HG03442 (cell line): ENCODE measurements at regions not wholly inside any gene's neighbourhood (a gene's known extent, or its start where the extent isn't known, plus 50 kb on each side); places are given as distances from the start of the nearest gene placed in this dataset.
"Not testable (repeated sequence)": the region's sequence is repeated elsewhere in the genome, so short reads cannot be mapped to it uniquely, and the experiment has no call there.

Experiments used
- ATAC-seq: cut with Tn5 transposase; IDR thresholded peaks from one replicate; pipeline ENCODE4 v1.9.1; 2021; ENCODE audit warnings: mild to moderate bottlenecking, moderate library complexity; ENCODE audit not compliant: unreplicated experiment

DNA sequence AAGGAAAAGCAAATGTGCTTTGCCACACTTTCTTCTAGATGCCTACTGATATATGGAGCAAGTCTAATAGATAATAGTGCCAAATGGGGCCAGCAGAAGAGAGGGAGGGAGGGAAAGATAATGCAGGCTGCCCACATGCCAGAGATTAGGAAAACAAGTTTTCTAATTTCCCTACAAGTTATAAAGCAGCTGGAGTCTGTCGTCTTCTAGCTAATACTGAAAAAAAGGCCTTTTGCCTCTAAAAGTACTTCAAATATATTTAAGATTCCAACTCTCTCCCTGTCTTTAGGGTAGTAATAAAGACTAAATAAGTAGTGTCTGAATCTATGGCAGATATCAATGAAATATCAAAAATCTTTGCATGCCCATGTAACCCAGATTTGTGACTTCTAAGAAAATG is 632.0 kb upstream of the MIR17HG start:
- no peak for ATAC-seq

DNA sequence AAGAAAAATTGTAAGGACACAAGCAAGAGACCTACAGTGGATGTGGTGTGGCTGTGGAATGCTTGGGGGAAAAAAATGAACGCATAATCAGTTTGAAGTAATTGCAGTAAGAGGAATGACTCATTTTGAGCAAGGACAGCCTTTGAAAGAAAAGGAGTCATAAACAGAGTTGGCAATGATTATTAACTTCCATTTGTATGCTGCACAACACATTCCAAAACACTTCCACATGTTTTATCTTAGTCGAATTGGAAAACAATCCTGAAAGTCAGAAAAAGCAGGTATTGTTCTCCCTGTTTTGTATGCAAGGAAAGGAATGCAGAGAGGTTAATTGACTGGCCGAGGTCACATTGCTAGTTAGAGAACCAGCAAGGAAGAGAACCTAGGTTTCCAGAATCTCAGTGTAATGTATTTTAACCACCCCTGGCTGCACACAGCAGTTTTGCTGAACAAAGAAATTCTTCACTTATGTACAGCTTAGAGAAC is 630.0 kb upstream of the MIR17HG start:
- no peak for ATAC-seq

DNA sequence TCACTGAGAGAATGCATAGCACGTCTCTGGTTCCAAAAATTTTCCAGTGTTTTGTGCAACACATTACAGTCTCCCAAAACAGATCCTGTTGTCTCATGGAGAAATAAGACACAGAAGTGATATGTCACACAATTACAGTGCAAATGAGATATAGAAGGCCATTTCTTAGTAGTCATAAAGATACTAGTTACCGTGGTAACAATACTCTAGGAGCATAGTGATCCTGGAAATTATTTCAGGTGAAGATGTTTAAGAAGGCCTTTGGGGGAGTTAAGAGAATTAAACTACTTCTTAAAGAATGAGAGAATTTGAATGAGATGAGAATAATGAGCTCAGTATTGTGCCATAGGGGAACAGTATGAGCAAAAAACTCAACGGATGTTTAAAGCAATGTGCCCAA is 628.0 kb upstream of the MIR17HG start:
- no peak for ATAC-seq

DNA sequence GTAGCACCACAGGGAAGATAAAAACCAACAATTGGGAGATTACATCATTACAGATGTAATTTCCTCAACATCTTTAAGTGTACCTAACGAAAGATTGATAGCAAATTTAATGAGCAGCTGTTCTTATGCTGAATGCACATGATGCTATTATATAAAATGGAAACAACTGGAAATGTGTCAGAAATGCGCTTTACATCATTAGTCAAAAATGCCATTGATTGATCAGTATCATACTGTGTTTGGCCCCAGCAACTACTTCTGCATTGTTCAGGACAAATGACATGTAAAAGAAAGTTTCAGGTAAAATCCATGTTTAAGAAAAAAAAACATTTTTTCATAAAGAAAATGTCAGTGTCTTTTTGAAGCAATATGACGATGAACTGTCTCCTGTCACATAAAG is 625.5 kb upstream of the MIR17HG start:
- no peak for ATAC-seq

DNA sequence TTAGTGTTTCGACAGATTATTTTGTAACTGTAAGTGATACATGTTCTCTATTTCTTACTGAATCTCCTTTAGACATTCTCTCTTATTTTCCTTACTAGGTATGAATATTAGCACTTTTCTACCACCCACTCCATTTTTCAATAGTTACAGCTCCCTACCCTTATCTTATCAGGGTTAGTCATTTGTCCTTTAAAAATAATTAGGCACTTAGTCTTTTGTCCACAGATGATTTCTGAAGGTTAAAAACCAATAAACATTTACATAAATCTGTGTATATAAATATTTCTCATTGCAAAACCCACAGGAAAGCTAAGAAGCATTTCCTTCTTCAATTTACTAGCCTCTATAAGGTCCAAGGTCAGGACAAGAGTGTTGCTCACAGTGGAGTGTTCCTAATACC is 624.1 kb upstream of the MIR17HG start:
- ATAC-seq = no peak

DNA sequence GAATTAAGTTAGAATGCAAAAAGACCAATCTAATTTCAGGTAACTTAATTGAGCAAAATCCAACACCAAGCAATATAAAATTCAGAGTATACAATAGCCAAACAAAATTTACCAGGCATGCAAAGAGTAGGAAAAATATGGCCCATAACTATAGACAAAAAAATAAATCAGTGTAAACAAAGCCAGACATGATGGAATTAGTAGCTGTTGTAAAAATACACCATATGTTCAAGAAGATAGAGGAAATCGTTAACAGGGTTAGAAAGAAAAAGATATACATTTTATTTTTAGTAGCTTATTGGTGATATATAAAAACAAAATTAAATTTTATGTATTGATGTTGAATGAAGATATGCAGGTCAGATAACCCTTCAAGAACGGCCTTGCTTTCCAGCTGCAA is 621.1 kb upstream of the MIR17HG start:
- no peak for ATAC-seq

DNA sequence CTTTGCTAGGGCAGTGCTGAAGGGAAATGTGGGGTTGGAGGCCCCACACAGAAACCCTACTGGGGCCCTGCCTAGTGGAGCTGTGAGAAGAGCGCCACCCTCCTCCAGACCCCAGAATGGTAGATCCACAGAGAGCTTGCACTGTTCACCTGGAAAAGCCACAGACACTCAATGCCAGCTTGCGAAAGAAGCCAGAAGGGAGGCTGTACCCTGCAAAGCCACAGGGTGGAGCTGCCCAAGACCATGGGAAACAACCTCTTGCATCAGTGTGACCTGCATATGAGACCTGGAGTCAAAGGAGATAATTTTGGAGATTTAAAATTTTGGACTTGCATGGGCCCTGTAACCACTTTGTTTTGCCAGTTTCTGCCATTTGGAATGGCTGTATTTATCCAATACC is 615.4 kb upstream of the MIR17HG start:
- ATAC-seq = no peak

DNA sequence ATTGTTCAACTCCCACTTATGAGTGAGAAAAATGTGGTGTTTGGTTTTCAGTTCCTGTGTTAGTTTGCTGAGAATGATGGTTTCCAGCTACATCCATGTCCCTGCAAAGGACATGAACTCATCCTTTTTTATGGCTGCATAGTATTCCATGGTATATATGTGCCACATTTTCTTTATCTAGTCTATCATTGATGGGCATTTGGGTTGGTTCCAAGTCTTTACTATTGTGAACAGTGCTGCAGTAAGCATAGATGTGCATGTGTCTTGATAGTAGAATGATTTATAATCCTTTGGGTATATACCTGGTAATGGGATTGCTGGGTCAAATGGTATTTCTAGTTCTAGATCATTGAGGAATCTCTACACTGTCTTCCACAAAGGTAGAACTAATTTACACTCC is 613.0 kb upstream of the MIR17HG start:
- ATAC-seq = not testable (repeated sequence)

DNA sequence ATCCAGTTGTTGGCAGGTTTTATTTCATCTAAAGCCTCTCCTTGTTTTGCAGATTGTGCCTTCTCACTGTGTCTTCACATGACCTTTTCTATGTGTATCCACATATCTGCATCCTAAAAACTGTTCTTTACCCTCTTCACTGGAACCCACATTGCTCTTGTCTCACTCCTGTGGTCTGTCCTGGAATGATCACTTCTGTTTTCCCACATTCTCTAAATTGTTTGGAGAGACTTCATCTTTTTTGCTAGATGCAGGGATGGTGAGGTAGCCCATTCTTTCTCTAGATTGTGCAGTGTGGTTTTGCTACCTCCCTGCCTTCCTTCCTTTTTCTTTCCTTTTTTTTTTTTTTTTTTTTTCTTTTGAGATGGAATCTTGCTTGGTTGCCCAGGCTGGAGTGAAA is 608.6 kb upstream of the MIR17HG start:
- no peak for ATAC-seq

DNA sequence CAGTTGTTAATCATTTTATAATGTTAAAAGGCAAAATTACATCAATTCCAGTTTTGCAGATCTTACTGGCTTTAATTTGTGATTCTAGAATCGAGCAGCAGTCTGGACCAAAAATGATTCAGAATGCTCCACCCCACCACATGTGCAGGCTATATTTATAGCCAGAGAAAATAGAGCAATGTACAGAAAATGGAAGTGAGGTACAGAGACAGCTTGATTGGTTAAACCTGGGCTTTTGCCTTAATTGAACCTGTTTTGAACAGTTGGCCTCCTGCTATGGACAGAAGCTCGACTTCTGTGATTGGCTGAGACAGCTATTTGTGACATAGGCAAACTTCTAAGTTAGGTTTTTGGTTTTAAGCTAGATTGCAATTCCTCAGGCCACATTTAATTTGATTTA is 607.4 kb upstream of the MIR17HG start:
- no peak for ATAC-seq

DNA sequence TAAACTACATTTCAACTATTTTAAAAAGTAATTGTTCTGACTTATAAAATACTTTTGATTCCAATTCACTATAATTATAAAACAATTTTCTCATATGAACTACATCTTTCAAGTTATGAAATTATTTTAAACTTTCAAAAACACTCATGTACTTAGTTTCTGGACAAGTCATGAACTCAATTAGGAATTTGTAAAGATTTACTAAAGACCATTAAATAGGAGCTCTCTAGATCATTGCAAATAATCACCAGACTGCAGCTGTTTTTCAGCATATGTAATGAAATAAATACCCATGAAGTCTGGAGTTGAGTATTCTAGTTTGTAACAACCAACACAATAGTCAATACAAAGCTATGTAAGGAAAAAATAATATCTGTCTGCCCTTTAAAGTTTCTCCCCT is 605.1 kb upstream of the MIR17HG start:
- ATAC-seq = no peak

DNA sequence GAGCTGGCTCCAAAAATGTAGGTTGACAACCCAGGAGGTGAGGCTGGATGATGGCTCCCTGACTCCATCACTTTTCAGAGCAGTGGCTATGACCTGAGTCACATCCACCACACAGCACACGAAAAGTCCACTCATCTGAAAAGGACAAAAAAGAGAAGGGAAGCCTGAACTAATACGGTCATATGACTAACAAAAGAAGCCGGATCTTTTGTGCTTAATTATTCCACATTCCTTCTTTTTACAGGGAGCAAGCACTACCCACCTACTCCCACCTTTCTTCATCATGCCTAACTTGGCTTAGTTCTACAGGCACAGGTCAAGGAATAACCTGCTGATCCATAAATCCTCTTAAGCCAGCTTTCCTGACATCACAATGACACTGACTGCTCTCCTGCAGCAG is 601.3 kb upstream of the MIR17HG start:
- no peak for ATAC-seq

DNA sequence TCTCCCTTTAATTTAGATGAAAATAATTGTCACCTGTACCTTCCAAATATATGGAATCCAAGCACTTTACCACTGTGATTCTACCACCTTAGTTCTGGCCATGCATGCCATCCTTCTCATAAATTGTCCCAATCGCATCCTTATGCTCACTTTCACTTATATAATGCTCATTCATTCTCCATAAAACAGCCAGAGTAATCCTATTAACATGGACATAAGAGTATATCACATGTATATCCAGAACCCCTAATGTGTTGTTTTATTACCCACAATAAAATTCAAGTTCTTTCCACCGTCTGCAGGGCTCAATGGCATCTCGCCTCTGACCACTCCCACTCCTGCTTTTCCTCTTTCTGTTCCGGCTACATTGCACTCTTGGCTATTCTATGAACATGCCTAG is 597.5 kb upstream of the MIR17HG start:
- ATAC-seq = no peak

DNA sequence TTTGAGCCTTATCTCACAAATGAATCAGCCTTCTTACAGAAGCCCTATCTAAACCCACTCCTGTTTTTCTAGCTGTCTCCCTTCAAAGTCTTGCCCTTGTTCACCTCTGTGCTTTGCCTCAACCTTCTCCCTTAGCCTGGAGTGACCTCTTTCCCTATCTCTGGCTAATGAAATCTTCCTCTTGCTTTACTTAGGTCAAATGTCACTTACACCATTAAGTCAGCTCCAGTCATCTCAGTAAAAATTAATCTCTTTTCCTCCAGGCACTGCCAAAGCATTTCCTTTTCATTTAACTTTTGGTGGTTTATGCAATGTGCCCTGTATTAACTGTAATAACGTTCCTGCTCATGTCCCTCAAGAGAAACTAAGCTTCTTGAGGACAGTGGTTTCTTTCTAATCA is 596.5 kb upstream of the MIR17HG start:
- no peak for ATAC-seq

DNA sequence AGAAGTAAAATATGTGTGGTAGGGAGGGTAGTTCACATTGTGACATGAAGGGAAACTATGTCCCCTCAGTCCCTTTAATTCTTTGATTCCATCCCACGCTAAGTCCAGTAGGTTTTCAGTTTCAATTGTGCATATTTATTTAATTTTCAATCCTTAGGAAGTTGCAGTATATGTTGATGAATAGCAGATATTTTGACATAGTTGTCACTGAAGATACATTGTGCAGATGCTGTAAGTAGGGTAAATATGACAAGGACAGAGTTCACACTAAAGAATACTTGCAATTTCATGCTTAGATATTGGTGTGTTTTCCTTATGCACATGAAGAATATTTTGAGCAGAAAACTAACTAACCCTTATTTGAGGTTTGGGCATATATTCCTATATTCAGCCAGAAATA is 595.4 kb upstream of the MIR17HG start:
- ATAC-seq = no peak

DNA sequence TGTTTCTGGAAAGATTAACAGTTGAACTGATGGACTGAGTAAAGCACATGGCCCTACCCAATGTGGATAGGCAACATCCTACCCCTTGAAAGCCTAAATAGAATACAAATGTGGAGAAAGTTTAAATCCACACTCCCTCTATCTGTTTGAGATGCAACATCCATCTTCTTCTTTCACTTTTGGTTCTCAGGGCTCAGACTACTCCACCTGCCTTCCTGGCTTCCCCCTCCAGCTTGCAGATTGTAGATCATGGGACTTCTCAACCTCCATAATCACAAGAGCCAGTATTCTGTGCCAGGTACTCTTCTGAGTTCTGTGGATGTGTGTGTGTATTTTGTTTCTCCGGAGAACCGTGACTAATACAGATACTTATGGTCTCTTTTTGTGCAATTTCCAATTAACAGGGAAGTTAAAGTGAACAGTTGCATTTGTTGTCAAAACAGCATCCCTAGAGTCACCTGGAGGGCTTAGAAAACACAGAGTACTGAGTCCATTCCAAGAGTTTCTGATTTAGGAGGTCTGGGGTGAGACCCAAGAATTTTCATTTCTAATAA is 590.3 kb upstream of the MIR17HG start:
- ATAC-seq = no peak

DNA sequence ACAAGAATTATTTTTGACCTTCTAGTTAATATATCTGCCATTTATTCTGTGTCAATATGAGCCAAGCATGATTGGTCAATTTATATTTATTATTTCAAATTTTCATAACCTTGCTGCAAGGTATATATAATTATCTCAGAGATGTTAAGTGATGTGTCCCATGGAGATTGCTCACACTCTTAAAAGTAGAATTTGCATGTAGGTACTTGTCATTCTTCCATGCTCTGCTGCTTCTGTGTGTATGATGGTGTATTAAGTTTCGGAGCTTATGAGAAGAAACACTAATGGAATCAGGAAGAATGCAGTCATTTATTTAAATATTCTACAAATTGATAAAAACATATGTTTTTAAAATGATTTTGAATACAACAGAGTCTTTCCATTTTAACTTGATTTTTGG is 586.8 kb upstream of the MIR17HG start:
- no peak for ATAC-seq

DNA sequence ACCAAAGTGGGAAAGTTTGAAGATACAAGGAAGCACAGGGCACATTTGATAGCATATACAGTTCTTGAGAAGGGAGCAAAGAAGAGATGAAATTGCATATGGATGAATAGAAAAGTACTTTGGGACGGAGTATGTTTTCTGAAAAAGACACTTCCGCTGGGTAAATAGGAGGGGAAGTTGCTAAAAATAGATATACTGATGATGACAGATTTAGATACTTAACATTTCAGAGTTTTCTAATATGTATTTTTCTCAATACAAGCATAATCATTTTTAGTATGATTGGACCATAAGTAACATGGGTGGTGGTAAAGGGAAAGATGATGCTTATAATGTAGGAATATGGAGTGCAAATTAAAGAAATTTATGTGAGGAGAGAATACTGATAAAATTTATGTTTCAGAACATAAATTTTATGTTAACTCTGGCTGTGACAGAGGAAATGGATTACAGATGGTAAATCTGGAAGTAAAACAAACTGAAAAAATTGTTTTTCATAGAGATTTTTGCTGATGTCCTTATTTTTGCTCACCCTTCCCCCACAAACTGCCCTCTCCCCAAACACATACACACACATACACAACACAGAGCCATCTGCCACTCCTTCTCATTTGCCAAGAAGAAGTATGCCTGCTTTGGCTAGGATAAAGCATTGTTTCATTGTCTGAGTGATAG is 583.9 kb upstream of the MIR17HG start:
- no peak for ATAC-seq

DNA sequence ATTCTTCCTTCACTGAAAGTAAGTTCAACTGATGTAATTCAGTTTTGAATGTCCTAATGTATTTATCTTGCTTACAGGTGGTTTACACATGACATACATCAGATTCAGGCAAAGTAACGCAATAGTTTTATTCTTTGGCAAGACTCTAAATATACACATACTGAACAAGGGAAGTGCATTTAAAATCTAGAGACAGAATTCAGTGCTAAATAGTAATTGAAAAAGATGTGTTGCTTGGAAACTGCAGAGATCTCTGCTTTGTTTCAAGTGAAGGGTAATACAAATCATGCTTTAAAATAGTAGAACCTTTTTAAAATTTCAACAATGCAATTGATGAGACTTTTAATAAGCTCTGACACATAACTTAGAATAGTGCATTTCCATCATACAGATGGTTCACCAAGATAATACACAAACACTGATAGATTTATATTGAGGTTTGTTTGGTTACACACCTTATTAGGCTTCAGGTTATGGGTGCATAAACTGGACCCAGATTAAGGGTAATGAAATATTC is 581.0 kb upstream of the MIR17HG start:
- ATAC-seq = no peak

DNA sequence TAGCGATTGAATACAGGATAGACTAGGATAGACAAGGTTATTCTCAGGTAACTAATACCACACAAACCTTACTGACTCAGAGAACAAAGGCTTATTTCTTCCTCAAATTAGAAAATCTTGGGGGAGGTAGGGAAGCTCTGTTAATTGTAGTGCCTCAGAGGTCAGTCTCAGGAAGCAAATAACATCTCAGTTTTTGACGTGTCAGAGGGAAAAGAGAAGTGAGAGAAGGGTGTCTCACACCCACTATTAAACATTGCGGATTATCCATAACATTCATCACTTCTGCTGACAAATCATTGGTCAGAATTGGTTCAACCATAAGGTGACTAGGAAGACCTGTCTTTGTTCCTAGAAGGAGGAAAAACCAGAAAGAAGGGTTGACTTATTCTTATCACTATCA is 579.4 kb upstream of the MIR17HG start:
- ATAC-seq = no peak

DNA sequence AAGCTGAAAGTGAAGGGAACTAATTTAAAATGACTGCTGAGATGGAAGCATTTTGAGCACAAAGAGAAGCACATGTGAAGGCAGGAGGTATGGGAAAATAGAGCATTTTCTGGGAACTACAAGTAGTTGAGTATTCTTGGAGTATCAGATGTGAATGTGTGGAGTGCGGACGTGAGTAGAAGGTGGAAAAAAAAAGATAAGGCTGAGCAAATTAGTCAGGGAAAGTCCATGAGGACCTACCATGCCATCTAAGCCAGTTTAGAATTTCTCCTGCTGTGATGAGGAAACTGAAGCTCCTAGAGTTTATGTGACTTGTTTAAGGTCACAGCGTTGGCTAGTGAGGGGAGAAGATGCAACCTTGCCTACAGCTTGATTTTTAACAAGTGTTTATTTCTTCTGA is 578.1 kb upstream of the MIR17HG start:
- no peak for ATAC-seq

DNA sequence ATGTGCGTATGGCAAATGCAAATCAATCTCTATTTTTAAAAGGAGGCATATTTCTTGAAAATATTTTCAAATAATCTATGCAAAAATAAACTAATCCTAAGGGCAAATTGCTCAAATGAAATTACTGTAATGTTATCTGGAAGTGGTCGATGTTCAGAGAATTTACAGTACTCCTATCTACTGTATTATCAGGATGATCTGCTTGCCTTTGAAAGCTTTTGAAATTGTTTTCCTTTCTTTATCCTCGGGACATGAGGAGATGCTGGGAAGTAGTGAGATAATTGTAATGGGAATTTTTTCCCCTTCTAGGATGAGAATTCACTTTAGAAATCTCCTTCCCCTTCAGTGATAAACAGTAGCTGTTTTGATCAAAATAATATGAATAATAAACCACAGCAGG is 577.2 kb upstream of the MIR17HG start:
- ATAC-seq = no peak

DNA sequence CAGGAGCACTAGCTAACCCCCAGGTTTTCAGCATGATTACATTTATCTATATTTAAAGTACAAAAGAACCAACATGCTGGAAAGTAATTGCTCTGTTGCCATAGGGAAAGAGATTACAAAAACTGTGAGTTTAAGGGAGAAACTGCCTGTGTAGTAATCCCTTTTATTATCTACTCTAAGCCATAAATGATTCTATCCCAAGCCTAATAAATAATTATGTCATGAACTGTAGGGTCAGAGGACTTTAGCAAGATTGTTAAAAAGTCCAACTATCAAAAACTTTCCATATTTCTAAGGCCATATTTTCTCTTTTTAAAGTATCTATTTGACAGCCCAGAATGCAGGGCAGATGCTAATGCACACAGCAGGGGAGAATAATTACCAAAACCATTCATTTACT is 573.8 kb upstream of the MIR17HG start:
- no peak for ATAC-seq
